Vagina (tissue), 2 donors: ENCODE measurements at regions not wholly inside any gene's neighbourhood (a gene's known extent, or its start where the extent isn't known, plus 50 kb on each side); places are given as distances from the start of the nearest gene placed in this dataset.

Experiments
- CTCF ChIP-seq, 3 experiments: fragments of 450-650 bp in 2 of 3; fragments of 200-600 bp in 1 of 3; sonication (generic) in 1 of 3; IDR thresholded peaks; one replicate each; pipeline ENCODE4 v1.5.1; 2017 to 2019; ENCODE audit warnings: antibody characterized with exemption in 3 of 3, mild to moderate bottlenecking in 2 of 3, moderate library complexity in 2 of 3
- POLR2A ChIP-seq, 2 donors: fragments of 450-650 bp; IDR thresholded peaks; one replicate each; pipeline ENCODE4 v1.6.1; 2017; ENCODE audit warnings: antibody characterized with exemption in 2 of 2, mild to moderate bottlenecking in 2 of 2, moderate library complexity in 2 of 2

GRCh38 chr11:91459840-91460239 is 764.8 kb upstream of the FAT3 start:
- TF ChIP-seq POLR2A (IDR thresholded peaks at IDR 0.05) (no peak), CTCF (IDR thresholded peaks at IDR 0.05) (no peak)
